NCI-H345 (cell line): ENCODE measurements at regions not wholly inside any gene's neighbourhood (a gene's known extent, or its start where the extent isn't known, plus 50 kb on each side); places are given as distances from the start of the nearest gene placed in this dataset.
"Not testable (repeated sequence)": the region's sequence is repeated elsewhere in the genome, so short reads cannot be mapped to it uniquely, and the experiment has no call there.

ENCODE experiments used
- DNase-seq: peaks from one replicate; lab custom pipeline; 2025; lab: John Stamatoyannopoulos, UW

DNA sequence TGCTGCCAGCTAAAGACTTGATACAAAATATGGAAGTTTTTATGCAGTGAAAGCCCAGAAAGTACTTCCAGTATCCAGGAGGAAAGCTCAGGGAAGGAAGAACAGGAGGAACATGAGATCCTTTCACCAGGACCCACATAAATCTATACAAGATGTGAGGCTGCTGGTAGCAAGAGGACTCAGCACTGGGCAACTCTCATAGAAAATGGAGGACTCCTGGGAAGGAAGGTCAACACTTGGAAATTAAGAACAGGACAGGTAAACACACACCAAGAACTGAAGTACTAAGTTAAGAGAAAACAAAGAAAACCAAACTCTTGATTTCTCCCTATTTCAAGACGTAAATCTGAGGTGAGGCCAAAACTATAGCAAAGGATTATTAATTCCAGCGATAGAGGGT, 220.5 kb upstream of the HSF2 start:
- DNase-seq: no peak

DNA sequence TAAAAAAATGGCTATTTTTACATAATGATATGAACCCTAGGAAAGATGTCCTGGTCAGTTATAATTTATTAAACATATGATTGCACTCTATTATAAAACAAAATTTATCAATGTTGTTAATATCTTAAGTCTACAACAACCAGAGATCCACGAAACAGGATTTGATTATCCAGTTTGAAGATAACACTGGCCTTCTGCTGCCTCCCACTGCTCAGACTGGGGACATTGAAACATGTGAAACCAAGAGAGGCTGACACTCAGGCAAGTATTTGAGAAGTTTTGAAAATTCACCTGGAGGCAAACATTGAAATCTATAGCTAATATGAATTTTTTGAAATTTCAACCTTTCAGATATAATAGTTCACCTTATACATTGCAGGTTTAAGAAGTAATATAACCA, 219.3 kb upstream of the HSF2 start:
- DNase-seq: no peak

DNA sequence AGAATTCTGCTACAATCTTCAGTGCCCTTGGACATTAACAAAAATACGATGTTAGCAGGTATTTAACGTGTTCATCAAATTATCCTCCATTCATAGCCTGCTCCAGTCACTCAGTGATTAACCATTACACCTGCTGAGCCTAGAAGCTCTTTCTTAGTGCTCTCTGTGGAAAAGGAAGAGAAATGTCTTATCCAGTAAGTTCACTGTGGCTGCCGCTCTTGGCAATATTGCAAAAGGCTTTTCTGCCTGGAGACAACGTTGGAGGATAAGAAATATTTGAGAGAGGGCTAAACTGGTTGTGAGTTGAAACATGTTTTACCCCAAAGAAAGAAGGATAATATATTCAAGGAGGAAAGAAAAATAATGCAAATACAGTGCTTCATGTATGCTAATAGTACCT, 217.4 kb upstream of the HSF2 start:
- no peak for DNase-seq

DNA sequence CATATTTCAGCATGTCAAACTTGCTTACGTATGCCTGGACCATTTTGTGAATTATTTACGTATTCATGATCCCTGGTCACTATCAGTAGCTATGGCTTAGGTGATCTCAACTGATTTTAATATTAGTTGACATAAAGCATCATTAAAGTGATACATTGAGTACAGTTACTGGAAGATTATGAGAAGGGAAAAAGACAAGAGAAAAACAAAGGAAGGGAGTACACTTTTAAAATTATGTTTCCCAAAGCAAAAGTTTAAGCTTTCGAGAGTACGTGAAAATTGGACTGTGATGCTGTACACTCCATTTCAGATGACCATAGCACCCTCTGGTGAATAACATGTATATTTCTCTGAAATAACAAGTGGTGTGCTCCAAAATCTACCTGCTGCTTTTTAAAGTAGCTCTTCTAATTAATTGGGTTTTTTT, 215.0 kb upstream of the HSF2 start:
- DNase-seq: no peak

DNA sequence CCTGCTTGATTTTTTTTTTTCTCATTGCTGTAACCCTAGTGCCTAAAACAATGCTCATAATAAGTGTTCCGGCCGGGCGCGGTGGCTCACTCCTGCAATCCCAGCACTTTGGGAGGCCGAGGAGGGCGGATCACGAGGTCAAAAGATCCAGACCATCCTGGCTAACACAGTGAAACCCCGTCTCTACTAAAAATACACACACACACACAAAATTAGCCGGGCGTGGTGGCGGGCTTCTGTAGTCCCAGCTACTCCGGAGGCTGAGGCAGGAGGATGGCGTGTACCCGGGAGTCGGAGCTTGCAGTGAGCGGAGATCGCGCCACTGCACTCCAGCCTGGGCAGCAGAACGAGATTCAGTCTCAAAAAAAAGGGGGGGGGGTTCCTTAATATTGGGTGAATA, 214.0 kb upstream of the HSF2 start:
- DNase-seq: not testable (repeated sequence)

DNA sequence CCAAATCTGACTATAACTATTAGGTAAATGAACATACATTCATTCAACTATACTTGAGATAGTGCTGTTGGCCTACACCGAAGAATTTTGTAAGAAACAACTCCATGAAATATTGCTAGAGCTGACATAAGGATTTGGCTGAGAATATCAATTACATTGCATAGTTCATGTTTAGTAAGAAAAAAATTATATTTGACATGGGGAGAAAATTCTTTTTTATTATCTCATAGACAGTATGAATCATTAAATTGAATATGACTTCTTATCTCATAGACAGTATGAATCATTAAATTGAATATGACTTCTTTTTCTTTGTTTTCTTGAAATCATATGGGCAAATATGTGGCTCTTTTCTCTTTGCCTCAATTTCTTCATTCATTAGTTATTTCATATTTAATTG, 212.3 kb upstream of the HSF2 start:
- no peak for DNase-seq

DNA sequence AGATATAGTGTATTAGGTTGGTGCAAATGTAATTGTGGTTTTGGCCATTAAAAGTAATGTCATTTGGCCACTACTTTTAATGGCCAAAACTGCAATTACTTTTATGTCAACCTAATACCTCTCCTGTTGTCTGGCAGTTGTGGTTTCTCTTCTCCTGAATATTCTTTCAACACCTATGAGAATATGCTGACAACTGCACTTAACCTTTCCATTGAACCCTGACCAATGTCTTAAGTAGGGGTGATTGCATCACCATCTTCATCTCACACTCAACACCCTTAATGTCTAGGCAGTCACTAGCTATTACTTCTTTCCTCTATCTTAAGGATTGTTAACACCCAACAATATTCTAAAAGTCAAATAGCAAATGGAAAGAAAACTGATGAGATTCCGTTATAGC, 200.5 kb upstream of the HSF2 start:
- DNase-seq: no peak

DNA sequence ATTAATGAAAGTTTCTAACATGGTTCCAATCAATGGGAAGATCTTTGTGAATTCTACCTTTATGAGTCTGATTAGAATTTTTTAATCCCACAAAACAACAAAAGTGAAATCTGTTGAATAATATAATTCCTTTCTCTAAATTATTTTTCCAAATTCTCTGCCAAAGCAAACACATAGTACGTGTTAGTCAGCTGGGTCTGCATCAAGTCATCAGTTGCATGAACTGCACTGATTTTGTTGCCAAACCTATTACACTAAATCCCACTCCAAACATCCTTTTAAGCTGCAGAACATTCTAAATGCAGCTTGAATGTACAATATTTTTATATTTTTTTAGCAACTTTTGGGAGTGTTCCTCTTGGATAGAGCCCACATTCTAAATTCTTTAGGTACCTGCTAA, 199.0 kb upstream of the HSF2 start:
- DNase-seq: no peak

DNA sequence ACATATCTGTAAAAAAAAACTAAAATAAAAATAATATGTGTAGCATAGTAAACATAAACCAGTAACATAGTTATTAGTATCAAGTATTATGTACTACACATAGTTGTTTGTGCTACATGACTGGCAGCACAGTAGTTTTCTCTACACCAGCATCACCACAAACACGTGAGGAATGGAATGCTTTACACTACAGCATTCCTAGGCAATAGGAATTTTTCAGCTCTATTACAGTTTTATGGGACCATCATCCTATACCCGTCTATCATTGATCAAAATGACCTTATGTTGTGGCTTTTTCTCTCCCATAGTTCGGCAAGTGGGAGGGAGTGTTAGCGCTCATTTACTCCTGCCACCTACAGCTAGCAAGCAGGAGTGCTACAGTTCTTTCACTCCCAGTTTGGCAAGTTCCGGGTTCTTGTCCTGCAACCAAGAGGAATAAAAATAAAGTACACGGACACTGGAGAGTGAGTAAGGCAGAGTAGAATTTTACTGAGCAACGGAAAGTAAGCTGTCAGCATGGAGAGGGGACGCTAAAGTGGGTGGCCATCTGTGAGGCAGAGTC, 196.8 kb upstream of the HSF2 start:
- no peak for DNase-seq

DNA sequence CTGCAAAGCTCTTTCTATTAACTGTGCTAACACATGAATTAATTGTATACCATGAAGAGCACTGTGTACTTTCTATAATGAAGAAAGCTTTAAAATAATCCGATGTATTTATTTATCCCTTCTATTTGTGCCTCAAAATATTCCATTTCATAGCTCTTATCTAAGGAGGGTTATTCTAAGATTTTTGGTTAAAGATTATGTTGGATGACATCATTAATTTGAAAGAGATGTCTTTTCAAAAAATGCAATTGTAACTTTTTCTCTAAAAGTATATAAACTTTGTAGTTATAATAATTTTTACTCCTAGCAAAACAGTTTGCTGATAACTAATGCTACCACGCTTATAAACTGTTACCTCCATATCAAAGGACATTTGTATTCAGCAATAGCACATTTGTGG, 192.4 kb upstream of the HSF2 start:
- no peak for DNase-seq

DNA sequence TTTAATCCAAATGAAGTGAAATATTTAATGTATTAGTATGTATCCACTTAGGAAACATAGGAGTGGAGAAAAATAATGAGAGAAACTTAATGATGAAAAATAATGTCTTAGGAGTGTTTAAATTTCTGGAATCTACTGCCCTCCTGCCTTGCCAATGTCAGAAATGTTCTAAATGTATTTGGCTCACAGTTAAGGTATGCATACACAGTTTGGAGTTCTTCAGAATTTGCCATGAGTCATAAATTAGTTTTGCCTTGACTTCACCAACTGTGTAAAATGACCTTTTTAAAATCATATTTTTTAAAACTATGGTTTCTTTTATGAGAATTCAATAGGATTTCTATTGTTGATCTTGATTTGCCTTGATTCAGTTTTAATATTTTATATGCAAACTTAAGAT, 191.7 kb upstream of the HSF2 start:
- no peak for DNase-seq

DNA sequence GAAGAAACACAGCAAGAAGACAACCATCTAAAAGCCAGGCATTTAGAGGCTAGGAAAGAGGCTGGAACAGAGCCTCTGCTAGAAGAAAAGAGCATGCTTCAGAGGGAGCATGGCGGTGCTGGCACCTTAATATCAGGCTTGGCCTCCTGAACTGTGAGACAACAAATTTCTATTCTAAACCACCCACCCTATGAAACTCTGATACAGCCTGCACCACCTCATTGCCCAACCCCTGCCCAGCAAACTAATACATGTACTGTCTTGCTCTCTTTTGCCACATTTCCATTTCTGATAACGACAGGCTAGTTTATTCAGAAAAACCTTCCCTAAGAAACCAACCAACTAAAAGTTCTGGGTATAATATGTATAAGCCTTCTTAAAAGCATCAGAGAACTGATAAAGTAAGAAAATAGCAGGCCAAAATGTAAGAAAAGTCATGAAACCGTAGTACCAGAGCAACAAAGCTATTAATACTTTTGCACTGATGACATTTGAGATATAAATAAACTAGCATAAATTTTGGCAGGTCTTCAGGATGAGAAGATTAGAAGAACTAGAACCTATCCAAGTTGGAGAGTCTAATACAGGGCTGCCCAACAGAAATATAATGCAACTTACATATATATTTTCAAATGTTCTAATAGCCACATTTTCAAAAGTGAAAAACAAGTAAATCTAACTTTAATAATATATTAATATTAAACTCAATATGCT, 184.7 kb upstream of the HSF2 start:
- no peak for DNase-seq

DNA sequence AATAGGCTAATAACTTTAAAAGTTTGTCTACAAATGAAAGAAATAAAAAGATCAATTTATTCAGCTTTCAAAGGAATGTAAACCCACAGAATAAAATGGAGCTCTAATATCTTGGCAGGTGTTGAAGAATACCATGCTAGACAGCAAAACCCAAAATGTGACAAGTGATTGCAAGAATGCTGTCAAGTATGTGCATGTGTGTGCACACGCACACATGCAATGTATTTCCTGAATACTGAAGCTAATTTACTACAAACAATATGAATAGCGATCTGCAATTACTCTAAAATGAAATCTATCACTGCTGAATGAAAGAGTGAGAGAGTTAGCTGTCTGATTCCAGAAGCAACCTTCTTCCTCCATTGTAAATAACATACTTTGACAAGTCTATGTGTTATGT, 179.2 kb upstream of the HSF2 start:
- DNase-seq: no peak

DNA sequence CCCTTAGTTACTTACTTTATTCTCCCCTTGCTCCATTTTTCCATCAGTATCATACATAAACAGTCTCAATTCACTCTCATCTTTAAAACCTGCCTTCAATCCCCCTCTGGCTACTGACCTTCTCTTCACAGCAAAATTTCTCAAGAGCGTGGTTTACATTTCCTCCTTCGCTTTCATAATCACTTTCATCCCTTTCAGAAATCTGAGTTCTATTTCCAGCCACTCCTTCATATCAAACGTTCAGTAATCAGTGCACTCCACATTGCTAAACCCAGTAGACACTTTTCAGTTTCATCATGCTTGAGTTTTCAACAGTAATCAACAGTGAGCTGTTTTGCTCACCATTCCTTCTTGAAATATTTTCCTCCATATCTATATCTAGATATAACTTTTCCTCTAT, 176.7 kb upstream of the HSF2 start:
- DNase-seq: no peak

DNA sequence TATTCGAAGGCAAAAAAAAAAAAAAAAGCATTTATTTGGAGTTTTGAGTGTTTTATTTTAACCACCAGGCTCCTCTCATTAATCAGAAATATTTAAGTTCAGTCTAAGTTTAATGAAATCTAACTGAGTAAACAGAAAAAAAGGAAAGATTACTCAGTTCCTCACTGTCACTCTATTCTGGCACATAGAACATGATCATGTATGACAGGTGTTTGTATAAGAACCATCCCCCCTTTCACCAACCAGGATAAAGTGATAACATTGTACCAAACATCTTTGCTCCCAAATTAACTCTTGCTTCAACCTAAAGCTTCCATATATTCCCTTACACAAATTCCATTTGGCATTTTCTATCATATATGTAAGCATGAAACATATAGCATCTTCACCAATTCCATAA, 176.2 kb upstream of the HSF2 start:
- DNase-seq: no peak

DNA sequence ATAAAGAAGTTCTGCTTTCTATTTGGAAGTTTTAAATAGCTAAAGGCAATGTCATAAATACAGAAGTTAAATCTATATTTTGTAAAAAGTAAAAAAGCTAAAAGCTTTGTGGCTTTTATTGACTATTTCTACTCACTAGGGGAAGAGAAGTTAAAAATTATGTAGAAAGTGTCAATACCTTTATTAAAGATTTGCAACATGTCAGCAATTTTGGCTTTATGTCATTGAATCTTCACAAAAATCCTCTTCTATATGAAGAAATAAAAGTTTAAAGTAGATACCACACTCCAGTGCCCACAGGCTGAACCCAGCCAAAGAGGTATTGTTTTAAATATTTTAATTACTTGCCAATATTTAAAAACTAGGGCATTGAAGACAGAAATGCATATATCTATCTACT, 160.6 kb upstream of the HSF2 start:
- no peak for DNase-seq

DNA sequence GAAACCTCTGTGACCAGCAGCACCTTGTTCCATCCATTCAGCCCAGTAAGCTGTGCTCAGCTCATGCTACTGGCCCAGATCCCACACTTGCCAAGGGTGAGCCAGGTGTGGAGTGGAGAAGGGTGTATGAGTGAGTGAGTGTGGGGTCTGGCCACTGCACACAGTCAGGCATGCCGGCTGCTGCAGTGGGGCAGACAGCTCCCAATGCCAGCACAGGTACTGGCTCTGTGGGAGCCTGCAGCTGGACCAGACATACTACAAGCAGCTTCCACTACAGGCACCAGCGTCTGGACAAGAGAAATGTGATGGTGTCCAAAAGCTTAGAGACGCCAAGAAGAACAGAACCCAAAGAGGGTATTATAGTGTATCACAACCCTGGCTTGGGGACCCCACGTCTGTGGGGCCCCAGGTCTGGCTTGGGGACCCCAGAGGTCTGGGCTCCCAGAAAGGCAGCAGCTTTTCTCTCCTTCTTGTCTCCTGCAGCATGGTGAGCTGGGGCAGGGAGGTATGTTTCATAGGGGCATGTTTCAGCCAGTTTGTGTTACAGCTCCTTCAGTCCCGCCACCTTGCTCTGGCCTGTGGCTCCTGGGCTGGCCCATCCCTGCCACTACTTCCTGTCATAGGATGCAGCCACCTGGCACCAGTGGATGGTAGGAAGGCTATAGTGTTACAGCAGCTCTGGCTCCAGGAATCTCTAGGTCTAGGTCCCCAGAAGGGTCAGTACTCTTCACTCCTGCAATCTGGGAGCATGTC, 152.4 kb upstream of the HSF2 start:
- no peak for DNase-seq

DNA sequence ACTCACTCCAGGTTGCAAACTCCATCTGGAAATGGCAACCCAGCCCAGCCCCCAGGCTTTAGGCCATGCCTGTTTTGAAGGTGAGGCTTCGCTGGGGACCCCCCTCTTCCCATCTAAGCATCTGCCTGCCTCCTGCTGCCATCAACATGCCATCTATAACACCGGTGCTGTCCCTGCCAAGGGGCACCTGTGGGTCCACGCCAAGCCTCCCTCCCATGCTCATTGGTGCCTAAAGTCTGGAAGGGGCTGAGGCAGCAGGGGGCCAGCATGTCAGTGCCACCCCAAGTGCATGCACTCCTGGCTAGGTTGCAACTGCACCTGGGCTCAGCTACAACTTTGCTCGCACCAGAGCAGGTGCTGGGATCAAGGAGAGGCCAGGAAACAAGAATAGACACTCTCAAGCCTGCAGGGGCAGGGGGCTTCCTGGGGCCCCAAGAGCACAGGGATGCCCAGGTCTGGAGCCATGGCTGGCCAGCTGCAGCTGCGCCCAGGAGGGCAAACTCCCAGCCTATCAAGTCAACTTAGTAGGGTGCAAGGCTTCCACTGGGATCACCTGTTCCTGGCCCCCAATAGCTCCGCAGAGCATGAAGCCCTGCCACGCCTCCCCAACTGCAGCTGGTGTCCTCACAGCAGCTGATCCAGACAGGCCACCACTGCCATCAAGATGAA, 151.3 kb upstream of the HSF2 start:
- no peak for DNase-seq

DNA sequence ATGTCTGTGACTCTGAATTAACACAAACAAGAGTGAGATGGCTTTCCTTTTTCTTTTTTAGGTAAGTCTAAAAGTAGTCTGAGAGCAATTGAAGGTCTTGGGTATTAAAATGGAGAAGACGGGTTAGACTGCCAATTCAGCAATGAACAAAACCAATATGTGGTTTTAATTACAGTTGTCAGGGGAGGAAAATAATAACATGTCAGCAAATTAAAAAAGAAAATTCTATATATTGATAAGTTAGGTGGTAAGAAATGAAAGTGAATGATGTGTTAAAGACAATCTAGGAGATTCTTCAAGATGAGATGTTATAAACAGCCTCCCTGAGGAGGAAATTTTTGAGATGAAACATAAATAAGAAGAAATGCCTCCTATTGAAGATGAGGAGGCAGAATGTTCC, 150.6 kb upstream of the HSF2 start:
- DNase-seq: no peak

DNA sequence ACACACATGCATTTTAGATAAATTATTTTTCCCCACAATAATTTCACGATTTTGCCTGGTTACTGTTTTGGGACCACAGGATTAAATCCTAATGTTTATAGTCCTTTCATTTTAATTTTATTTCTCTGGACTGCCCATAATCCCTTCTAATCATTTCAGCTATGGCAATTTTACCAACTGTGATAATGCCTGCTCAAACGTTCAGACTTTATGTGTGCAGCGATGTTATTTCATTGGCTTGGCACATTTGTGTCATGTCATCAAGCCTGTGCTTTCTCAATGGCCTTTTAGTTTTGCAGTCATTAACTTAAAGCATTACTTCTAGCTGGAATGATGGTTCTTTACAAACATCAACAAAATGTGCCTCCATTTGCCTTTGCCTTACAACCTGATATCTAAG, 140.6 kb upstream of the HSF2 start:
- no peak for DNase-seq

DNA sequence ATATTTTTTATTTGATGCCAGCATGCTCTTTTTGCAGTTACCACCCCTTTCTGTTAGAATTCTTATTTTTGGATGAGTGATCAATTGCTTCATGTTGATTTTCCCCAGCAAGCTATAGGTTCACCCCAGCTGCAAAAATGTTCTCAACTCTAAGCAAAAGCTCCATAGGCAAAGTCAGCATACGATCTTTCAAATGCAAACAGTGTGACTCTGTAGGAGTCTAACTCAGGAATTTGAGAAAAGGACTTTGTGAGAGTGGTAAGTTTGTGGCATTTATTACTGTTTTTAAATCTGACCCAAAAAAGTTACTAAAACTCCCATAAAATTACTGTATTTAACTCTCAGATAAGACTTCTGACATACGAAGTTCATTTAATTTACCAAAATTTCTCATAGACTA, 134.9 kb upstream of the HSF2 start:
- no peak for DNase-seq

DNA sequence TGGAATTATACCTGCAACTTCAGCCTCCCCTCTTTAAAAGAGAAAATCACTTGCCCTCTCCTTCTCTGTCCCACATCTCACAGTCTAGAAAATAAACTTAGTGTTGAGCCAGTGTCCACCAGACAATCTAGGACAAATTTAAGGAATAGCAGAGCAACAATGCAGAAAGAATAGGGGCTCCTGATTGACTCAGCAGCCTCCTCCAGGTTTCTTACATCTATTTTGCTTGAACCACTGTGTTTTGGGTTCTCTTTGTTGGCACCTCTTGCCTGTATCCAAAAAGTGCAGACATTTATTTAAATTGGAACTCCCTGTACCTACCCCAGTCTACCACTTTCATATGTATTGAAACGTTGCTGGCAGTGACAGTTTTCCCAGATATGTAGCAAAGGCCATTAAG, 133.7 kb upstream of the HSF2 start:
- DNase-seq: no peak

DNA sequence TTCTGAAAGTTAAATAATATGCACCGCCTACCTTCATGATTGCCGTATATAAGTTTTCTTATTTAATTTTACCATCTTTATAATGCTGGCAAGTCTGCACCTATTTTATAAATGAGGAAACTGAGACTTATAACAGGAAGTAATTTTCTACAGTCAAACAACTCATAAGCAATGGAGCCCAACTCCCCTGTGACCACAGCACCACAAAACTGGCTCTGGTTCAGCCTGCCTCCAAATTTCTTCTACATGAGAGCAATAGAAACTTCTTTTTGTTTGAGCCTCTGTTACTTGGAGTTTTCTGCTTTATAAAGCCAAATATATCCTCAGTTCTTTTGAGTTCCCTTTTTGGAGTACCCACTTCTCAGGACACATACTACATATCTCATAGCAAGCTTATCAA, 131.1 kb upstream of the HSF2 start:
- no peak for DNase-seq
